ENCODE measurements at regions not wholly inside any gene's neighbourhood (a gene's known extent, or its start where the extent isn't known, plus 50 kb on each side); places are given as distances from the start of the nearest gene placed in this dataset.

- TF ChIP-seq MAX (IDR thresholded peaks at IDR 0.05) (no peak), EGR1 (IDR thresholded peaks at IDR 0.05) (no peak), TAF1 (IDR thresholded peaks at IDR 0.05; ENCODE audit: low read depth) (no peak), USF1 (IDR thresholded peaks at IDR 0.05) (no peak), TEAD4 (IDR thresholded peaks at IDR 0.05) (no peak), ZBTB7A (IDR thresholded peaks at IDR 0.05; ENCODE audit: low read depth) (no peak), FOXM1 (IDR thresholded peaks at IDR 0.05; ENCODE audit: borderline replicate concordance, low read depth) (no peak), TCF12 (IDR thresholded peaks at IDR 0.05; ENCODE audit: low read depth) (no peak), CEBPB (IDR thresholded peaks at IDR 0.05) (no peak), YY1 (IDR thresholded peaks at IDR 0.05; ENCODE audit: low read depth) (no peak), NFIC (IDR thresholded peaks at IDR 0.05) (no peak)
These were observed 342.5 kb upstream of the NDST3 start for GRCh38 chr4:117691572-117692351.

- TF ChIP-seq RAD21 (IDR thresholded peaks at IDR 0.05; ENCODE audit: low read depth) (peak; percentile 34; the same call in 1 of the 2 replicates), YY1 (IDR thresholded peaks at IDR 0.05; ENCODE audit: low read depth) (no peak)
These were observed 341.7 kb upstream of the NDST3 start for GRCh38 chr4:117692538-117692937.

GRCh38 chr4:117699595-117699994, 334.7 kb upstream of the NDST3 start:
- TF ChIP-seq CREB1 (IDR thresholded peaks at IDR 0.05; ENCODE audit: low read depth) (no peak), MAX (IDR thresholded peaks at IDR 0.05) (no peak), TAF1 (IDR thresholded peaks at IDR 0.05; ENCODE audit: low read depth) (no peak), USF1 (IDR thresholded peaks at IDR 0.05) (no peak), EGR1 (IDR thresholded peaks at IDR 0.05) (no peak), REST (IDR thresholded peaks at IDR 0.05; ENCODE audit: low read depth) (no peak), ZBTB7A (IDR thresholded peaks at IDR 0.05; ENCODE audit: low read depth) (no peak), NFIC (IDR thresholded peaks at IDR 0.05) (no peak), YY1 (IDR thresholded peaks at IDR 0.05; ENCODE audit: low read depth) (no peak), RAD21 (IDR thresholded peaks at IDR 0.05; ENCODE audit: low read depth) (no peak), FOXM1 (IDR thresholded peaks at IDR 0.05; ENCODE audit: borderline replicate concordance, low read depth) (no peak), EP300 (IDR thresholded peaks at IDR 0.05; ENCODE audit: borderline replicate concordance) (no peak), TCF12 (IDR thresholded peaks at IDR 0.05; ENCODE audit: low read depth) (no peak), TEAD4 (IDR thresholded peaks at IDR 0.05) (no peak)

GRCh38 chr4:117700111-117700892, 334.0 kb upstream of the NDST3 start:
- TF ChIP-seq EP300 (IDR thresholded peaks at IDR 0.05; ENCODE audit: borderline replicate concordance) = no peak
- no peak for TF ChIP-seq CREB1 (IDR thresholded peaks at IDR 0.05; ENCODE audit: low read depth)
- peak; percentile 38 for TF ChIP-seq RAD21 (IDR thresholded peaks at IDR 0.05; ENCODE audit: low read depth)

GRCh38 chr4:117702353-117702752, 331.9 kb upstream of the NDST3 start:
- TF ChIP-seq RAD21 (IDR thresholded peaks at IDR 0.05; ENCODE audit: low read depth) (no peak), TEAD4 (IDR thresholded peaks at IDR 0.05) (no peak), REST (IDR thresholded peaks at IDR 0.05; ENCODE audit: low read depth) (no peak), YY1 (IDR thresholded peaks at IDR 0.05; ENCODE audit: low read depth) (no peak), NFIC (IDR thresholded peaks at IDR 0.05) (no peak), TCF12 (IDR thresholded peaks at IDR 0.05; ENCODE audit: low read depth) (no peak)

- TF ChIP-seq YY1 (IDR thresholded peaks at IDR 0.05; ENCODE audit: low read depth) = no peak
- TF ChIP-seq RAD21 (IDR thresholded peaks at IDR 0.05; ENCODE audit: low read depth) = no peak
These were observed 329.6 kb upstream of the NDST3 start for GRCh38 chr4:117704721-117705120.
